ENCODE measurements at regions not wholly inside any gene's neighbourhood (a gene's known extent, or its start where the extent isn't known, plus 50 kb on each side); places are given as distances from the start of the nearest gene placed in this dataset.

DNA sequence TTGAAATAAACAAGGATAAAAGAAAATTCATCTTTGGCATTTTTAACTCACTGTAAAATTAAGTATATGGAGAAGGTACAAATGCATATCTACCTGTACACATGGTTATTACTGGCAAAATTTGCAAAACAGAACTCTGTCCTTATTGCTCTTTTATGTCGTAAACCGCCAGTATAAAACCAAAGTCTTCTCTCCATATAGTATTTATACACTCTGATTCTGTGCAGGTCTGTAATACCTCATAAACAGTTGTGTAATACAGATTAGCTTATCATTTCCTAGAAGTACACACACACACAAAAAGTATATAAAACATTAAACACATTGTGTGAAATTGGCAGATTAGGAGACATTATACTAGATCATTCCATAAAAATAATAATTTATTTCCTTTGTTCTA is 406.6 kb upstream of the ANO3 start:
- TF ChIP-seq, protein P1, sequence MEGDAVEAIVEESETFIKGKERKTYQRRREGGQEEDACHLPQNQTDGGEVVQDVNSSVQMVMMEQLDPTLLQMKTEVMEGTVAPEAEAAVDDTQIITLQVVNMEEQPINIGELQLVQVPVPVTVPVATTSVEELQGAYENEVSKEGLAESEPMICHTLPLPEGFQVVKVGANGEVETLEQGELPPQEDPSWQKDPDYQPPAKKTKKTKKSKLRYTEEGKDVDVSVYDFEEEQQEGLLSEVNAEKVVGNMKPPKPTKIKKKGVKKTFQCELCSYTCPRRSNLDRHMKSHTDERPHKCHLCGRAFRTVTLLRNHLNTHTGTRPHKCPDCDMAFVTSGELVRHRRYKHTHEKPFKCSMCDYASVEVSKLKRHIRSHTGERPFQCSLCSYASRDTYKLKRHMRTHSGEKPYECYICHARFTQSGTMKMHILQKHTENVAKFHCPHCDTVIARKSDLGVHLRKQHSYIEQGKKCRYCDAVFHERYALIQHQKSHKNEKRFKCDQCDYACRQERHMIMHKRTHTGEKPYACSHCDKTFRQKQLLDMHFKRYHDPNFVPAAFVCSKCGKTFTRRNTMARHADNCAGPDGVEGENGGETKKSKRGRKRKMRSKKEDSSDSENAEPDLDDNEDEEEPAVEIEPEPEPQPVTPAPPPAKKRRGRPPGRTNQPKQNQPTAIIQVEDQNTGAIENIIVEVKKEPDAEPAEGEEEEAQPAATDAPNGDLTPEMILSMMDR (IDR thresholded peaks at IDR 0.05) = no peak
- TF ChIP-seq POLR2A (IDR thresholded peaks at IDR 0.05) = no peak
